NCI-H187 treated with DMSO at 0.1 percent for 48 hours (cell line): ENCODE measurements at regions not wholly inside any gene's neighbourhood (a gene's known extent, or its start where the extent isn't known, plus 50 kb on each side); places are given as distances from the start of the nearest gene placed in this dataset.

Experiments used
- DNase-seq: peaks from one replicate; lab custom pipeline; 2025; lab: John Stamatoyannopoulos, UW

DNA sequence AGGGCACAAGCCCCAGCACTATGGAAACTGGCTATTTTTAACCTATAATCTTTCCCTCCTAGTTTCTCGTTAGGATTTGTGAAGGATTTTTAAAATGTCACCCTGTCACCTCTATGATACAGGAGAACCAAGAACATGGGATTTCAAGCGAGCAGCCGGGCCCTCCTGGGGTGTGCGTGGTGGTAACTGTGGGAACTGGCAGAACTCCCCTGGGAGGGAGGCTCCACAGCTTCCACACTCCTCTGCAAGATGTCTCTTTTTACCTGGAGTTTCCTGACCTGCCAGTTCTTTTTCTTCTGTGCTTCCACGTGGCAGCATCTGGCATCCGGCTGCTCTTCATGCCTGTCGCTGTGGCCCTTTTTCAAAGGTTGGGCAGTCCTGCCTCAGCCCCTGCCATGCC is 386.3 kb upstream of the MYT1L start:
- DNase-seq, result no peak

DNA sequence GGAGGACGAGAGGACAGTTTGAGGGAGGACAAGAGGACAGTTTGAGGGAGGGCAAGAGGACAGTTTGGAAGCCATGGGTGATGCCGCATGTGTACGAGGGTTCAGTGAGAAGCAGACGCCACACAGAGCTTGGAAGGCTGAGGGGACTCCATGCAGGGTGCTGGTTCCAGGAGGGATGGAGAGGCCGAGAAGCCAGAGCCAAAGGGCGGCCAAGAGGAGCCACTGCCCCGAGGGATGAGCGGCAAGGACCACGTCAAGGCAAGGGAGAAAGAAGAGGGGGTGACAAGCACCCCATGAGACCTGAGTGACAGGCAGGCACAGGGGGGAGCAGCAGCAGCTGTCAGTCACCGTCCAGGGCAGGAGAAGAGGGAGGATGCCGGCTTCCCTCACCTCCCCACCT is 385.7 kb upstream of the MYT1L start:
- DNase-seq, result no peak

DNA sequence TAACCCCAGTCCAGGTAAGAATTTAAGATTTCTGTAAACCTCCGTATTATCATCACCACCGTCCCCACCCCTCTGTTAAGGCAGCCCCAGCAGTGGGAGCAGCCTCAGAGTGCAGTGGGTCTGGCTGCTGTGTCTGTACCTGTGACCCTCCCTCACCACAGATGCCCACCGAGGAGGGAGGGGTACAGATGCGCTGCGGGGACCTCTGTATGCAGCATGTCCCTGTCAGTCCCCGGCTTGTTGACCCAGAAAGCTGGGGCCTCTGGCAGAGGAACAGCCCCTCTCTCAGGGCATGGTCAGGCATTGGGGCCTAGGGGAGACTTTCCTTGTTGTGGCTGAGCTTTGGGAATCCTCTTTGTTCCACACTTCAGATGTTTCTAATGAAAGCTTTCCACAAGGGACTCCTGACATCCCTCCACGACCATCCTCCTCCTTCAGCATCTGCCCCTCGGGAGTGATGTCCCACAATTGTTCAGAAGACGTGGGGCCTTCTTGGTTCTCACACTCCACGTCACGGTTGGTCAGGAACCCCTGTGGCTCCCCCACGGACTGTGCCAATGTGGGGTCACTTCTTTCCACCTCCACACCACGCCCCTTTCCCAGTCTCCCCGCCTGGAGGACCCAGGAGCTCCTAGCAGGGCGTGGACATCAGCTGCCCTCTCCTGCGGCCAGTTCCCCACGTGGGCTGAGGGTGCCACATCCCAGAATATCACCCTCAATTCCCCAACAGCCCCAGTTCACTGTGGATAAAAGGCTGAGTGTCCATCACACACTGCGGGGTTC is 384.2 kb upstream of the MYT1L start:
- no peak for DNase-seq

DNA sequence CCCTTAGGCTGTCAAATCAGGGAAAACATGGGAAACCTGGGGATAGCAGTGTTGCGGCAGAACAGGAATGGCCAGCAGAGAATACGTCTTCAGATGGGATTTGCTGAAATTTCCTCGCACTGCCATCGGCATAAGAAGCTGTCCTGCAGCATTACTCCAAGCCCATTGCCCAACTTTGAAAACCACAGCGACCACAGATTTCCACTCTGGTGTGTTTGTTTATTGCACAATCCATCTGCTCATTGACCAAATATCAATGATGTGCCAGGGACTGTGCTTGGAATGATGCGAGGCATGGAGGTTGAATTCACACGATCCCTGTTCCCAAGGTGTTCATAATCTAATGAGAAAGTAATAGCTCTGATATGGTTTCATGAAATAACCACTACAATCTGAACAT is 383.3 kb upstream of the MYT1L start:
- DNase-seq, result no peak

DNA sequence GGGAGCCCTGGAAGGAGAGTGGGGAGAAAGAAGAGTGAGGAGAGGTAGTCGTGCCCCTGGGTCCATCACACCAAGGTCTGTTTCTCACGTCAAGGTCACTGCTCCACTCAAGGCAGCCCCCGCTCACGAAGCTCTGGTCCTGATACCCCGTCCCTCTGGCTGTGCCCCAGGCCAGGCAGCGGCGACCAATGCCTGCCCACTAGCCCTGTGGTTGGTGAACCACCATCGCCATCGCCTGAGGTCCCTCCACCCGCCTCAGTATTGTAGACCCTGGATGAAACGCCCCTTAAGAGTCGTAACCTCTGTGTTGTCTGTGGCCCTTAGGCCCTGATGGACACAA is 378.3 kb upstream of the MYT1L start:
- DNase-seq, result no peak

DNA sequence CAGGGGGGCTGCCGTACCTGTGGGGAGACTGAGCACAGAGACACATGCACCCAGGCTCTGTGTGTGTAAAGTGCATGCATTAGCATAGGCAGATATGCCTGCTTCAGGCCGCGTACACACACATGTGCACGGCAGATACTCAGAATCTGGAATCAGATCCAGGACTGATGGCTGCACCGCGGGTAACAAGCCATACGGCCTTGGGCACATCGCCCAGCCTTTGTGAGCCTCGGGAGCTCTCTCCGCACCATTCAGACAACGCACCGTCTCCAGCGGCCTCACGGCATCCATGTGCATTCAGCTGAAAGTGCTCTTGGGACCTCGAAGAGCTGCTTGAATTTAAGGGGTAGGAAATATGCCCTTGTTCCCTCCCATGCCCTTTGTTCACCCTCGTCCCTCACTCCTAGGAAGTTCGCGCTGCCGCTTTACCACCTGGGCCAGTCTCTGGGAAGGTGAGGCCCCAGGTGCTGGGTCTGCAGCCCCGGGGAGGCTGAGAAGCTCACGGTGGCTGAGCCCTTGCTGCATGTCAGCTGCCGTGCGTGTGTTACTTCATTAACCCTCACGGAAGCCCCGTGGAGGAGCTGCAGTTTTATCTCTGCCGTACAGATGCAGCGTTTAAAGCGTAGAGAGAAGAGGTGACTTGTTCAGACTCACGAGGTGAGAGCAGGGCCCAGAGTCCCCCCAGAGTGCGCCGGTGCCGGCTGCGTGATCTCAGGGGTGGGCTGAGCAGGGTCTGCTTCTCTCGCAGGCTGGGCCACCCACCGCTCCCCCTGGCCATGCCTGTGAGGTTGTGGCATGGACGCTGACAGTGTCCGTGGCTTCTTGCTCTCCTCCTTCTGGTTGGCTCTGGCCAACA is 377.7 kb upstream of the MYT1L start:
- no peak for DNase-seq

DNA sequence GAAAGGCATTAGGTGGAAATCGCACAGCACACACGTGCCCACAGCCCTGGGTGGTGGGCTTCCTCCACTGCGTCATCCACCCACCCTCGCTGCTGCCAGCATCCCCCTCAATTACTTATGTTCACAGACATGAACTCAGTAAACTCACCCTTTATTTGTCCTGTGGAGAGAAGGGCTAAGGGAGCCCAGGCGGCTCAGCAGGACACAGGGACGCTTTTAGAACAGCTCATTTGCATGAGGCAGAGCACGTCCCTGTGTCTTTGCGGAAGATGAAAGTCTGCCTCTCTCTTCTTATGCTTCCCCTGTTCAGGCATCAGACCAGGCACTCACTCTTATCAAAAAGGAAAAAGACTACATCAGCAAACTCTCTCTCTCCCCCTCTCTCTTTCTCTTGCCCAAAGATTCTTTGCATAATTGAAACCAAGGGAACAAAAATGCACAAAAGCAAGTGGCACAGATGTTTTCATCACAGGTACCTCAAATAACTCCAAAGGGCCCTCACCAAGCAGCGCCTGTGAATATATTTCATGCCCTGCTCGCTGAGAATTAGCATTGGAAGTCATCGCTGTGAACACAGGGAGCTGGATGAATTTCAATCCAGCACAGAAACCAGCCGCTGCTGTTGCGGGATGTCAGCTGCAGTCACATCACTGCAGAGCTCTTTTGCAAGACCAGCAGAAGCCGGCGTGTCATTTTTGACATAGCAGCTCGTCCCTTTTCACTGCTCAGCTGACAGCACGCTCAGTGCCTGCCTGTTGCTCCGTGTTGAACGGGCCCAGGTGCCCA is 376.3 kb upstream of the MYT1L start:
- no peak for DNase-seq

DNA sequence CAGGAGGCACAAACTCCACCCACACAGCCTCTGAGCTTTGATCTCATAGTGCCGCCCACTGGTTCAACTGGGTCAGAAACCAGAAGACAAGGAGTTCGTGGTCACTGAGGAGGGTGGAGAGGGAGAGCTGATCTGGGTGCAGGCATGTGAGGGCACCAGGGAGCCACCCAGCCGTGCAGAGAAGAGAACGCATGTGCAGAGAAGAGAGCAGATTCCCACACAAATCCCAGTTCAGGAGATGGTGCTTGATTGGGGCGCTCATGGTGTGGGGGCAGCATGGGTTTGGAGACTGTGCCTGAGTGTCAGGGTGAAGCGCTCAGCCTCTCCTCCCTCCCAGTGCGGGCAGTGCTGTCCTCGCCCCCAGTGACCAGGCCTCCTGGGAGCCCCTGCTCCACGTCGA is 375.2 kb upstream of the MYT1L start:
- no peak for DNase-seq

DNA sequence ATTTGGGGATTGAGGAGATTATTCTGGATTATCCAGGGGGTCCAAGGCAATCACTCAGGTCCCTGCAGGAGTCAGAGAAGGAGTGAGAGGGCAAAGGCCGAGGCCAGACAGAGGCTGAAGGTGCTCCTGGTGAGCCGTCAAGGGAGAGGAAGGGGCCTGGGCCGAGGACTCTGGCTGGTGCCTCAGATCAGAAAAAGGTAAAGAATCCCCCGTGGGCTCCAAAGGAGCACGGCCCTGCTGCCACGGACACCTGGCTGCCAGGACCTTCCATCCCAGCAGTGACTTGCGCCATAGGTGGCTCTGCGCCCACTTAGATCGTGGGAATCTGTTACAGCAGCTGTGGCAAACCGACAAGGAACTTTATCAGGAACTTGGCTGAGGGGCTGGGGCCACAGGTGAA is 374.8 kb upstream of the MYT1L start:
- DNase-seq, result no peak

DNA sequence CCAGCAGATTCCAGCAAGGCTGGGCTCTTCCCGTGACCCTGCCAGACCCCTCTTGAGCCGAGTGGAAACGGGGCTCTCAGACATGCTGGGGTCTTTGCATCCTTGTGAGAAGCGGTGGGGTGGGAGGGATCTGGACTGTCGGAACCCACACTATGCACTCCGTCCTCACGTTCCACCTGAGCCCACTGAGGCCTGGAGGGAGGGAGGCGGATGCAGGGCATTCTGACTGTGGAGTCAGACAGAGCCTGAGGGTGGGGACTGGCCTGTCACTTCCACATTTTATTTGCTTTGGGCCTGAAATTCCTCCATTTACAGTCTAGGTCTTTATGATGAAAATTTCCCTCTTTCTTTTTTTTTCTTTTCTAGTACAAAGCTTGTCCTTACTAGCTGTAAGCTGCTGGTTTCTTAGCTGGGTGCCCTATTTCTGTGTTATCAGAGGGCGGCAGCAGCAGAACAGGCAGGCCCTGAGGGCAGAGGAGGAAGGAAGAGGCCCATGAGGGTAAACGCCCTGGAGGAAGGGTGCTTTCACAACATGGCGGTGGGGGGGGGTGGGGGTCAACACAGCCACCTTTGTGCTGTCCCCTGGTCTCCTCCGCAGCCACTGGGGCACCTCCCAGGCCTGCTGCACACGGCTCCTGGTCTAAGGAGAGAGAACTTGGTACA is 373.5 kb upstream of the MYT1L start:
- no peak for DNase-seq

DNA sequence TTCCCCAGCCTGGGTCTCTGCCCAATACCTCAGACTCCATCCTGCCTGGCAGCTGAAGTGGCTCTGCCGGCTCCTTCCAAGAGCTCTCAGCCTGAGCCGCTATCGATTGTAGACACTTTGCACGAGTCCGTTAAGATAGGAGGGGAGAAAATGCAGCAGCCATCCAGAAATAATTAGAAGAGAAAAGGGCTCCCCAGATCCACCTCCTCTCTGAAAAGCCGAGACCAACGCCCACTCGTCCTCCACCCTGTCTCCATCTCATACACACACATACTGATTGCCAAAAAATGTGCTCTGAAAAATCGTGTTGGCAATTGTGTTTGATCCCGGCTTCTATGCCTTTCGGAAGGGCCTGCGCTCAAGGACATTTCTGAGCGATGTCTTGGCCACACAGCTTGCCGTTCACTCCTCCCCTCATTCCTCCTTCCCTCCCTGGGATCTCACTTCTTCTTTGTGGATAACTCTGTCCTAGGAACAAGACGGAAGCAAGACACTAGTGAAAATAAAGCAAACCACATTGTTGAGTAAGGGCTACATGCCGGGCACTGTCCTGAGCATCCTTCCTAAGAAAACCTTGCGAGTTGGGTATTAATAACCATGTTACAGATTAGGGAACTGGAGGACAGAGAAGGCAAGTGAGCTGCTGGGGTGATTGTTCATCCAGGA is 372.8 kb upstream of the MYT1L start:
- no peak for DNase-seq

DNA sequence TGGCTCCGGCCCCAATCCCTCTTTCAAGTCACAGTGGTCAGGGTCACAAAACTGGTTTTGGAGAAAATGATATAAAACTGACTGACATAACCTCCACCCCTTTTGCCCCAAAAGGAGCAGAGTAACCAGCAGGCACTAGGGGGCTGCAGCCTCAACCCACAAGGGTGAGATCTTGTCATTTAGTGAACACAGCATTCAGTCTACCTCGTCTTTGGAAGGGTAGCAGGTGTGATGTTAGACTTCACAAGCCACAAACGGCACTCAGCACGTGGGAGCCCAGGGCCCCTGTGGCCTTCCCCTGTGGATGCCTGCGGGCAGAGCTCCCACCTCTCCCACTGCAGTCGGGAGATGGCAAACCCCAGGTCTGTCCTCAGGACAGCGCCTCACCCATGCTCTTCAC is 372.1 kb upstream of the MYT1L start:
- no peak for DNase-seq

DNA sequence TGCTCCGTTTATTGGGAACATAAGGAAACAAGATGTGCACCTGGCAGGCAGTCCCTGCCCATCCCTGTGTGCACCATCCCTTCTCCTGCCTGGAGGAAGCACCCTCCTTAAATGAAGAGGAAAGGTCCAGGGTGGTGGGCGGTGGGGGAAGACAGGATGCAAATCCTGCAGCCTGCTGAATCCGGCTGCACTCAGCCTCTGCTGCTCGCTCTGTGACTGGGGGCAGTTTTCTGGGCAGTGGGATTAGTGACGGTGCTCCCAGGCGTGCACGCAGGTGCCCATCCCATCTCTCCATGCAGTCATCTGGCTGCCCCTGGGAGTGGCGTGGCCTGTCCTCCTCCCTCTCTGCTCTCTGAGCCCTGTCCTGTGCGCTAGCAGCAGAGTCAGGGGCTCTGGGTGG is 371.3 kb upstream of the MYT1L start:
- no peak for DNase-seq

DNA sequence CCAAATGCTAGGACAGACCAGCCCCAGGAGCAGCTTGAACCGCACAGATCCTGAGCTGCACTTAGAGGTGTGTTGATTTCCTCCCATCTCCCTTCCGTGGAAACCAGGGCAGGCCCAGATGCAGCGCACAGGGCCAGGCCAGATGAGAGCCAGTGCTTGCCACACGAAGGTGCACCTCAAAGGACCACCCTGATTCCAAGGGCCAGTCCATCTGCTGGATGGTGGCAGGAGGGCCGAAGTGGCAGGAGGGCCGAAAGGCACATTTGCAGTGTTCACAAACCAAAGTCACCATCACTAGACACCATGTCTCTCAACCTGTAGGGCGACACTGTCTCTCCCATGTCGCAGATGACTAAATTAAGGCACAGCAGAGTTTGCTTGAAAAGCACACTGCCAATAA is 370.7 kb upstream of the MYT1L start:
- no peak for DNase-seq

DNA sequence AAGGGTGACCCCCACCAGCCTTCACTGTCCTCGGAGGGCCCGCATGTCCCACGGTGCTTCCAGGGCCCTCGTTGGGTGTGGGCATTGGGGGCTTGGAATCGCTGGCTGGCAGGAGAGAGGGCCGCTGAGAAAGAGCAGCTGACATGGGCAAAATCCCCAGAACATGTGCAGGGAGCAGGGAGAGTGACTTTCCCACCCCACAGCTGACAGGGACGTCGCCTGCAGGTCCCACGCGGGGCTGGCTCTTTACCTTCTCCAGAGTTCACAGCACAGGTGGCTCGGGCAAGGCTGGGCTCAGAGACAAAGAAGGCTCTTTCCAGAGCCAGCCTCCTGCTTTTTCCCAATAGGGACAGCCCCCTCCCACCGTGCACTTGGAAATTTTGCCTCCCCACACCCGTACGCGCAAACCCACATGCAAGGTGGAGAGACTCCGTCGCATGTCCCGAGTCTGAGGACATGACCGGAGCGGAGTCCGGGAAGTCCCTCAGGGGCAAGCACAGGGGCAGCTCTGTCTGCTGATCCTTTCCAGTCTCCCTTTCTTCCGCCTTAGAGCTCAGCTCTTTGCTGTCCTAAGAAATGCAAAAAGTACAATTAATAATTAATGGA is 370.2 kb upstream of the MYT1L start:
- no peak for DNase-seq

DNA sequence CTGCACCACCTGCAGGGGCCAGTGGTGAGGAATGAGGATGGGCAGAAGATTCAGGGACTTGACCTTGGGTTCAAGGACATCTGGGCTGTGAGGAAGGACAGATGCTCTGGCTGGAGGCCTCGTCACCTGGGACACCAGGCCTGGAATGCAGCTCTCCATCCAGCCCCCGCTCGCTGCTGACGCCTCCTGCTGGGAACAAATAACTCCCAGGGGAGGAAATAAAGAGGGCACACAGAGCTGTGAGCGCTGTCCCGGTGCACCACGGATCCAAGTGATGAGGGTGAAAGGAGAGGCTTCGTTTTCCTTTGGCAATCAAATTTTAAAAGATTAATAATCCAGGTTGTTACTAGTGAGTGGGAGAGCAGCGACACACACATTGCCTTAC is 368.0 kb upstream of the MYT1L start:
- DNase-seq, result no peak

DNA sequence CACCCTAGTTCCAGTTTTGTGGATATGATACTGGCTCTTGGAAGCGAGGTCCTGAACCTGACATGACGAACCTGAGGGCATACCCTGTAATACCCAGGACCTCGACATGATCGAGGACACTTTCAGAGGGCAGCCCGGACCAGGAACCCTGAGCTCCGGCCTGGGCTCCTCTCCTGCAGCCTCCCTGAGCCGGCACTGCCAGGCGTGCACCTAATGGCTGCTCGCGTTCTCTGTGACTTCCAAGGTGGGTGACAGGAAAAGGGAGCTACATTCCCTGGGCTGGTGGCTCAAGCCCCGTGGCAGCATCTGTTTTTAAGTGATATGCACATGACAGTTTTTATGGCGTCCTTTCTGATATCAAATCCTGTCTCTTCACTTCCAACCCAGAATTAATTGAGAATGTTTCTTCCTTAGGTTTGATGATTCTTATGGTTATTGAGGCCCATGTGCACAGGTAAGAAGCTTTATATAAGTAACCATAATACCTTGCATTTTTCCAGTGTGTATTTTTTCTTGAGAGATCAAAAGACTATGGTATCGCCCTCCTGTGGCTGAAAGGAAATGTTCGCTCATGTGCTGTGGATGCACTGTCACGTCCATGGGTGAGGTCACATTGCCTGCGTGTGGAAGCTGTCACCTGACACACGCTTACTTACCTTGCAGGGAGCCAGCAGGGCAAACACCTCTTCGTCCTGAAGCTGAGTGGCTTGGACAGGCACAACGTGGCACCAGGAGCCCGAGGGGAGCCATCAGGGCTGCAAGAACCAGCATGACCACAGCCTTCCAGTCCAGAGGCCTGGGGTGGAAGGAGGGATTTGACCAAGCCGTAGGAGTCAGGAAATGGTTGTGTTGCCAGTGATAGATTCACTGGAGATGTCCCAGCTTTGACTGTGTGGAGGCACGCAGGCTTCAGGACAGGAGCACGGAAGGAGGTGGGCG is 367.4 kb upstream of the MYT1L start:
- DNase-seq, result peak; percentile 19

DNA sequence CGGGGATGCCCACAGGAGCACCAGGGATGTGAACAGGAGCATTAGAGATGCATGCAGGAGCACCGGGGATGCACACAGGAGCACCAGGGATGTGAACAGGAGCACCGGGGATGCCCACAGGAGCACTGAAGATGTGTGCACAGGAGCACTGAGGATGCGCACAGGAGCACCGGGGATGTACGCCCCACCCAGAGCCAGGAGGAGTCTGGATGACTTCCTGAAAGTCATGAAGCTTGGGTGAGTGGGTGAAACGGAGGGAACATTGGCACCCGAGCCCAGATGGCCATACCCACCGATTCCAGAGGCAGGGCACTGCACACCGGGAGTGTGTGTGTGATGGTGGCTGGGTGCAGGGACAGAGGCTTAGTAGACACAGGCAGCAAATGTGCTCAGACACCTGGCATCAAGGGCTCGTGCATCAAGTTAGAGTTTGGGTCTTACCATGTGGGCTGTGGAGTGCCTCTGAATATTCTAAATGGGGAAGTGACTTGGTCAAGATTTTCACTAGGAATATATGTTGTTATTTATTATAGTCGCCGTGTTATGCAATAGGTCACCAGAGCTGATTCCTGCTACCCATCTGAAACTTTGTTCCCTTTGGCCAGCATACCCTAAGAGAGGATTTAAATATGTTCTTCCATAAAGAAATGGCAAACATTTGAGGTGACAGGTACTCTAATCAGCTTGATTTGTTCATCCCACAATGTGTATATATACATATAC is 365.8 kb upstream of the MYT1L start:
- no peak for DNase-seq

DNA sequence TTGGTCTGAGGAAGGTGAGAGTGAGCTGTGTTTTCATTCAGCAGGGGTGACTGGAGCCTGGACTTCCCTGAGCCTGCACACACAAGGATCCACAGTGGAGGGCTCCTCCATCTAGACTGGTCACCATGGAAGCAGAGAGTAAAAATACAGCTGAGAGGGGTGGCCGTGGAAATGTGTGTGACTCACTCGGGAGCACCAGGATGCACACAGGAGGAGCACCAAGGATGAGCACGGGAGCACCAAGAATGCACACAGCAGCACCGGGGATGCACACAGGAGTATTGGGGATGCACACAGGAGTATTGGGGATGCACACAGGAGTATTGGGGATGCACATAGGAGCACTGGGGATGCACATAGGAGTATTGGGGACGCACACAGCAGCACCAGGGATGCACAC is 365.2 kb upstream of the MYT1L start:
- no peak for DNase-seq

DNA sequence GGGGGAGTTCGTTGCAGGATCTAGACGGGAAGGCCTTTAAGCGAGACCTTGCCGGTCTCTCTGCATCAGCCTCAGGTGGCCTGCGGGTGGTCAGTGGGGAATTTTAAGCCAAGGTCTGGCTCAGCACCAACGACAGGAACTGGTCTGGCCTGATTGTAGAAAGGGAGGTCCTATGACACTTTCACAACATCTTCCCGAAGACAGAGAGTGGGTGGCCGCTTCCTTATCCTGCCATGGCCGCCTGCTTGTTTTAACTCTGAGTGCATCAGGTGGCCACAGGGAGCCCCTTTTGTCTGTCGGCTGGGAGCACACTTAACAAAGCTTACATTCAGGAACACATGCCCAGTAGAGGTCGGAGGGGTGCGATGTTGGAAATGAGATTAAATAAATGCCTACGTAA is 363.7 kb upstream of the MYT1L start:
- no peak for DNase-seq
